Neural progenitor cell (in vitro differentiated cells): ENCODE measurements at regions not wholly inside any gene's neighbourhood (a gene's known extent, or its start where the extent isn't known, plus 50 kb on each side); places are given as distances from the start of the nearest gene placed in this dataset. TPM values are rescaled to one million over a fixed set of nuclear protein-coding genes. Genes with fewer than 3 reads are reported as not detected.

ENCODE experiments used
- DNase-seq: peaks from one replicate; pipeline ENCODE4 v3.0.0-alpha.2; 2016; ENCODE audit warnings: low spot score
- H2AFZ ChIP-seq: fragments of 200-600 bp; sonication (generic); replicated peaks from 2 replicates; pipeline ENCODE4 v1.6.1; 2016; ENCODE audit warnings: antibody characterized with exemption
- H3F3A ChIP-seq: fragments of 200-600 bp; sonication (generic); 2 replicates; pipeline ENCODE4 v1.6.1; 2016; ENCODE audit warnings: antibody characterized with exemption, low read depth
- H3K27ac ChIP-seq: fragments of 200-600 bp; sonication (generic); 2 replicates; pipeline ENCODE4 v1.5.1; 2016; ENCODE audit warnings: mild to moderate bottlenecking
- H3K27me3 ChIP-seq: fragments of 200-600 bp; sonication (generic); 2 replicates; pipeline ENCODE4 v1.6.1; 2016; ENCODE audit warnings: mild to moderate bottlenecking, moderate library complexity
- H3K36me3 ChIP-seq: fragments of 200-600 bp; sonication (generic); 2 replicates; pipeline ENCODE4 v1.5.1; 2016
- H3K4me1 ChIP-seq: fragments of 200-600 bp; sonication (generic); 2 replicates; pipeline ENCODE4 v1.6.1; 2016; ENCODE audit warnings: mixed run types
- H3K4me2 ChIP-seq: fragments of 200-600 bp; sonication (generic); 2 replicates; pipeline ENCODE4 v1.6.1; 2016
- H3K4me3 ChIP-seq: fragments of 200-600 bp; sonication (generic); 2 replicates; pipeline ENCODE4 v1.5.1; 2016
- H3K79me2 ChIP-seq: fragments of 200-600 bp; sonication (generic); 2 replicates; pipeline ENCODE4 v1.6.1; 2016; ENCODE audit warnings: low read depth
- H3K9ac ChIP-seq: fragments of 200-600 bp; sonication (generic); 2 replicates; pipeline ENCODE4 v1.6.1; 2016
- H3K9me3 ChIP-seq: fragments of 200-600 bp; sonication (generic); 2 replicates; pipeline ENCODE4 v1.5.1; 2016; ENCODE audit warnings: low read depth
- H4K20me1 ChIP-seq: fragments of 200-600 bp; sonication (generic); 2 replicates; pipeline ENCODE4 v1.6.1; 2016; ENCODE audit warnings: low read depth
- H3K27ac Mint-ChIP-seq: 3 replicates; pipeline ENCODE4 v1.8.0; 2021; ENCODE audit warnings: mixed read lengths
- H3K27me3 Mint-ChIP-seq: 2 replicates; pipeline ENCODE4 v1.8.0; 2022; ENCODE audit warnings: low read depth, mild to moderate bottlenecking, inconsistent platforms, moderate library complexity, mixed read lengths; ENCODE audit not compliant: insufficient read depth
- H3K36me3 Mint-ChIP-seq: 3 replicates; pipeline ENCODE4 v1.8.0; 2021; ENCODE audit warnings: mixed read lengths
- H3K4me1 Mint-ChIP-seq: 3 replicates; pipeline ENCODE4 v1.8.0; 2021; ENCODE audit warnings: mixed read lengths
- H3K4me3 Mint-ChIP-seq: 3 replicates; pipeline ENCODE4 v1.8.0; 2021; ENCODE audit warnings: mild to moderate bottlenecking, moderate library complexity, mixed read lengths
- H3K9me3 Mint-ChIP-seq: 3 replicates; pipeline ENCODE4 v1.8.0; 2020; ENCODE audit warnings: mixed read lengths
- EZH2 ChIP-seq: fragments of 200-600 bp; sonication (generic); IDR thresholded peaks from 2 replicates; pipeline ENCODE4 v1.6.1; 2017; ENCODE audit warnings: antibody characterized with exemption, mild to moderate bottlenecking, moderate library complexity
- EZH2phosphoT487 ChIP-seq: fragments of 200-600 bp; sonication (generic); IDR thresholded peaks from 2 replicates; pipeline ENCODE4 v1.6.1; 2017; ENCODE audit warnings: antibody characterized with exemption
- small RNA-seq: library from RNA; depleted of rRNA; stranded (forward); fragments of <200 nt; gene quantifications from one replicate; pipeline ENCODE3, GENCODE V24; 2015
- TF ChIP-seq, protein P1 (sequence below): fragments of 200-600 bp; sonication (generic); IDR thresholded peaks from 2 replicates; pipeline ENCODE4 v1.5.1; 2017; ENCODE audit warnings: antibody characterized with exemption, mild to moderate bottlenecking

GRCh38 chr12:25301798-25302197 lies 51.1 kb upstream of the KRAS start:
- H3K27me3 Mint-ChIP-seq: peaks cover 3% of the 10 kb centered on the region
- H3K4me3 Mint-ChIP-seq: no peak overlapping the region
- Histone ChIP-seq H3K79me2 (no peaks in the 10 kb centered on the region), H3F3A (no peaks in the 10 kb centered on the region), H3K4me2 (no peak overlapping the region), H2AFZ (no peak overlapping the region), H3K36me3 (no peaks in the 10 kb centered on the region), H3K4me1 (no peaks in the 10 kb centered on the region), H3K27me3 (no peaks in the 10 kb centered on the region), H3K9ac (no peak overlapping the region), H3K27ac (no peak overlapping the region), H4K20me1 (no peaks in the 10 kb centered on the region), H3K9me3 (no peaks in the 10 kb centered on the region), H3K4me3 (no peak overlapping the region)
- no peaks in the 10 kb centered on the region for H3K9me3 Mint-ChIP-seq
- DNase-seq: no peak
- H3K27ac Mint-ChIP-seq: no peak overlapping the region
- no peaks in the 10 kb centered on the region for H3K4me1 Mint-ChIP-seq
- TF ChIP-seq, protein P1, sequence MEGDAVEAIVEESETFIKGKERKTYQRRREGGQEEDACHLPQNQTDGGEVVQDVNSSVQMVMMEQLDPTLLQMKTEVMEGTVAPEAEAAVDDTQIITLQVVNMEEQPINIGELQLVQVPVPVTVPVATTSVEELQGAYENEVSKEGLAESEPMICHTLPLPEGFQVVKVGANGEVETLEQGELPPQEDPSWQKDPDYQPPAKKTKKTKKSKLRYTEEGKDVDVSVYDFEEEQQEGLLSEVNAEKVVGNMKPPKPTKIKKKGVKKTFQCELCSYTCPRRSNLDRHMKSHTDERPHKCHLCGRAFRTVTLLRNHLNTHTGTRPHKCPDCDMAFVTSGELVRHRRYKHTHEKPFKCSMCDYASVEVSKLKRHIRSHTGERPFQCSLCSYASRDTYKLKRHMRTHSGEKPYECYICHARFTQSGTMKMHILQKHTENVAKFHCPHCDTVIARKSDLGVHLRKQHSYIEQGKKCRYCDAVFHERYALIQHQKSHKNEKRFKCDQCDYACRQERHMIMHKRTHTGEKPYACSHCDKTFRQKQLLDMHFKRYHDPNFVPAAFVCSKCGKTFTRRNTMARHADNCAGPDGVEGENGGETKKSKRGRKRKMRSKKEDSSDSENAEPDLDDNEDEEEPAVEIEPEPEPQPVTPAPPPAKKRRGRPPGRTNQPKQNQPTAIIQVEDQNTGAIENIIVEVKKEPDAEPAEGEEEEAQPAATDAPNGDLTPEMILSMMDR: no peak
- TF ChIP-seq EZH2 (no peak), EZH2phosphoT487 (no peak)
- no peaks in the 10 kb centered on the region for H3K36me3 Mint-ChIP-seq

Small RNA genes lying in the stretch of these regions (small RNA-seq; reads per million reads assigned to genes)
- not detected for gene AC092451.1
- not detected for gene RNU4-67P
